HL-60/S4 treated with phorbol 12-myristate 13-acetate at 8.2 ng/mL for 4 days and 3 days (cell line): ENCODE measurements at regions not wholly inside any gene's neighbourhood (a gene's known extent, or its start where the extent isn't known, plus 50 kb on each side); places are given as distances from the start of the nearest gene placed in this dataset.
"Not testable (repeated sequence)": the region's sequence is repeated elsewhere in the genome, so short reads cannot be mapped to it uniquely, and the experiment has no call there.

ENCODE experiments used
- in situ Hi-C: fragments of 300-500 bp; cut with MboI; formaldehyde crosslinking; loops from 2 replicates; pipeline ENCODE4 v1.15.0; 2022; ENCODE audit warnings: low sequenced_read_pairs

- in situ Hi-C loops = no loop called here
These were observed 51.3 kb upstream of the SUB1 start for GRCh38 chr5:32534041-32534440.

GRCh38 chr5:32531885-32532520 lies 53.4 kb upstream of the SUB1 start:
- in situ Hi-C loops = no loop called here

DNA sequence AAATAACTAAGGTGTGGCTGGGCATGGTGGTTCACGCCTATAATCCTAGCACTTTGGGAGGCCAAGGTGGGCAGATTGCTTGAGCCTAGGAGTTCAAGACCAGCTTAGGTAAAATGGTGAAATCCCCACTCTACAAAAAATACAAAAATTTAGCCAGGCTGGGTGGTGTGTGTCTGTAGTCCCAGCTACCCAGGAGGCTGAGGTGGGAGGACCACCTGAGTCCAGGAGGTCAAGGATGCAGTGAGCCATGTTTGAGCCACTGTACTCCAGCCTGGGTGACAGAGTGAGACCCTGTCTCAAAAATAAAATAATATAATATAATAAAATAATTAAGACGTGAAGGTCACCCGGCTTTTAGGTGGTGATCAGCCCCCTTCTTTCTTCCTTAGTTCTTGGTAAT lies 58.0 kb upstream of the SUB1 start:
- in situ Hi-C loops = not testable (repeated sequence)

GRCh38 chr5:32526810-32527209 lies 58.5 kb upstream of the SUB1 start:
- in situ Hi-C loops = no loop called here

GRCh38 chr5:32523625-32524024 lies 61.7 kb upstream of the SUB1 start:
- in situ Hi-C loops = no loop called here

GRCh38 chr5:32522429-32523143 lies 62.8 kb upstream of the SUB1 start:
- in situ Hi-C loops = no loop called here

DNA sequence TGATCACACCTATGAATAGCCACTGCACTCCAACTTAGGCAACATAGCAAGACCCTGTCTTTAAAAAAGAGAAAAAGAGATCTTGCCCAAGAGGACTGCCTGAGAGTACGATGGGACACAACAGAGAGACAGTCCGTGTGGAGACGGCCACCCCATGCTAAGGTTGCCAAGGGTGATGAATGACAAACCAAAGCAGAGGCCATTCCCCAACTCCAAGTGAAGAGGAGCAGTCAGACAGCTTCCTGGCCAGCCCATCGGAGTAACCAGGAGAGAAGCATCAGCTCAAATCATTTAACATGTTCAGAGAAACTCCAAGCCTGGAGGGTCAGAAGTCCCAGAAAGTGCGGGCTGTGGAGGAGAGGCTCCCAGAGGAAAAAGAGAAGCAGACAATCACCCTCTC lies 63.9 kb upstream of the SUB1 start:
- in situ Hi-C loops = no loop called here

DNA sequence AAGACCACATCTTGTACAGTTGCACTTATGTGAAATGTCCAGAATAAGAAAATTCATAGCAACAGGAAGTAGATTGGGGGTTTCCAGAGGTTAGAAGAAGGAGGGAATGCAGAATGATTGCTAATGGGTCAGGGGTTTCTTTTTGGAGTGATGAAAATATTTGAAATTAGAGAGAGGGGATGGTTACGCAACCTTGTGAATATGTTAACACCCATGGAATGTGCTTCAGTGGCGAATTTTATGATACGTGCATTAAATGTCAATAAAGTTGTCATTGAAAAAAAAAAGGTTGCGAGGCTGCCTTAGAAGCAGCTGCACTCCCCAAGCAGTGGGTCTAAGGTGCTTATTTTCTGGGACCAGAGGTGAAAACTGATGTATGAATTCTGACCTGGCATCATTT lies 64.4 kb upstream of the SUB1 start:
- in situ Hi-C loops = no loop called here

DNA sequence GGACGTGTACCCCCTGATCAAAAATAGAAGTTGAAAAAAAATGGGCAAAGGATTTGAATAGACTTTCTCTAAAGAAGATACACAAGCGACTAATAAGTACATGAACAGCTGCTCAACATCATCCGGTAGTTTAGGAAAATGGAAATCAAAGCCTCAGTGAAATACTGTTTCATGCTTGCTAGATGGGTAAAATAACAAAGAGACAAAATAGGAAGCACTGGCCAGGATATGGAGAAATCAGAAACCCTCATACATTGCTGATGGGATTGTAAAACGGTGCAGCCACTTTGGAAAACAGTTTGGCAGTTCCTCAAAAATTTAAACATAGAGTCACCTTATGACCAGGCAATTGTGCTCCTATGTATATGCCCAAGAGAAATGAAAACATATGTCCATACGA lies 65.0 kb upstream of the SUB1 start:
- in situ Hi-C loops = no loop called here

DNA sequence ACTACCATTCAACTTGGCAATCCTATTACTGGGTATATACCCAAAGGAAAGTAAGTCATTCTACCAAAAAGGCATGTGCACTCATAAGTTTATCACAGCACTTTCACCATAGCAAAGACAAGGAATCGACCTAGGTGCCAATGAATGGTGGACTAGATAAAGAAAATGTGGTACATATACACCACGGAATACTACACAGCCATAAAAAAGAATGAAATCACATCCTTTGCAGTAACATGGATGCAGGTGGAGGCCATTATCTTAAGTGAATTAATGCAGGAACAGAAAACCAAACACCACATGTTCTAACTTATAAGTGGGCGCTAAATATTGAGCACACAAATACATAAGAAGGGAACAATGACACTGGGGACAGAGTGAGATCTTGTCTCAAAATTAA lies 65.8 kb upstream of the SUB1 start:
- in situ Hi-C loops = no loop called here

DNA sequence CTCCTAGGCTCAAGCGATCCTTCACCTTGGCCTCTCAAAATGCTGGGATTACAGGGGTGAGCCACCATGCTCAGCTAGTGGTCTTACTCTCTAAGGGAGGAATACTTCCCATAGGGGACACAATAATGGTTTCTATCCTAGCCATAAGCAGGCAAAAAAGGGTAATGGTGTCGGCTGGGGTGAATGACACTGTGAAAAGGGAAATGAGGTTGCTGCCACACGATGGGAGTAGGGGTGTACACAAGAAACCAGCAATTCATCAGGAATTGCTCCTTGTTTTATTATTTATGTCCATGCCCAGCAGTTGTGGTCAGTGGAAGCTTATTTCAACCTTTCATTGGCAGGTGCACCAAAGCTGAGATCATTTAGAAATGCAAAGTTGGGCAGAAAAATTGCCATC lies 70.3 kb upstream of the ZFR start:
- in situ Hi-C loops = no loop called here

- in situ Hi-C loops = no loop called here
These were observed 68.4 kb upstream of the ZFR start for GRCh38 chr5:32512926-32513325.

GRCh38 chr5:32511776-32512374 lies 67.3 kb upstream of the ZFR start:
- in situ Hi-C loops = no loop called here

GRCh38 chr5:32510860-32511259 lies 66.3 kb upstream of the ZFR start:
- in situ Hi-C loops = no loop called here

DNA sequence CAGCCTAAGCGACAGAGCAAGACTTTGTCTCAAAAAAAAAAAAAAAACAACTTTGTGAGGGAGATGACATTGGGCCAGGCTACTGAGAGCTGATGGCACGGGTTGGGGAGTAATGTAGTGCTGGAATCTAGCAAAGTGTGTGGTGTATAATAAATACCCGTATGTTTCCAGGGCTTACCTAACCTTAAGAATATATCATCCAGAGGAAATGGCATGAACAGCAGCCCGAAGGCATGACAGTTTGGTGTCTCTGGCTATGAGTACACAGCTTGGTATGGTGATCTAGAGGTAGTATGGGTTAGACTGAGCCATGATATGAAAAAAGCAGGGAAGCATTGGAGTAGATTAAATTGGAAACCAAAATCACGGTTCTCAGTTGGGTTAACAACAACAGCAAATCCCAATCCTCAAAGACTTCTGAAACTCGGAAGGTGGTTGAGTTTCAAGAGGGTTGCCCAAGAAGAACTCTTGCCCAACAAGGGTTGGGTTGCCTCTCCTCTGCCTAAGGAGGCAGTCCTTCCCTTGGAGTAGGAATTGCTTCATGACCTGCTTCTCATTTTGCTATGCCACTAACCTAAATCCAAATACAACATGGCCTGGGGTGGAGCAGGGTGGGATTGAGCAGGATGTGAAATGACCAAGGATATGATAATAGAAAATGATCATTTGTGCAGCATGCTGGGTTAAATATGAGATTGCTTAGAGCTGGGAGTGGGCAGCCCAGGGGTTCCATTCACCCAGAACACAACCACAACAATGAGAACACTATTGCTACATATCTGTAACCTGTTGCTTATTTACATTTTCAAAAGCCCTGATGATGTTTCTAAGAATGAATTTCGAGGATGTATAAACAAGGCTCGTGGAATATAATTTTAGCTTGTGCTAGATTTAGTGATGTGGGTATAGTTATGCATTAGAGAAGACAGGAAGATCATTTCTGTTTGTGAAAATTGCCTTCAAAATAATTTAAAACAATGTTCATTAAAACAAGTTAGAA lies 64.6 kb upstream of the ZFR start:
- in situ Hi-C loops = loop anchor here (10.0 kb wide), 1 partner anchor 76 kb away; the partner anchor contains the start of gene SUB1

DNA sequence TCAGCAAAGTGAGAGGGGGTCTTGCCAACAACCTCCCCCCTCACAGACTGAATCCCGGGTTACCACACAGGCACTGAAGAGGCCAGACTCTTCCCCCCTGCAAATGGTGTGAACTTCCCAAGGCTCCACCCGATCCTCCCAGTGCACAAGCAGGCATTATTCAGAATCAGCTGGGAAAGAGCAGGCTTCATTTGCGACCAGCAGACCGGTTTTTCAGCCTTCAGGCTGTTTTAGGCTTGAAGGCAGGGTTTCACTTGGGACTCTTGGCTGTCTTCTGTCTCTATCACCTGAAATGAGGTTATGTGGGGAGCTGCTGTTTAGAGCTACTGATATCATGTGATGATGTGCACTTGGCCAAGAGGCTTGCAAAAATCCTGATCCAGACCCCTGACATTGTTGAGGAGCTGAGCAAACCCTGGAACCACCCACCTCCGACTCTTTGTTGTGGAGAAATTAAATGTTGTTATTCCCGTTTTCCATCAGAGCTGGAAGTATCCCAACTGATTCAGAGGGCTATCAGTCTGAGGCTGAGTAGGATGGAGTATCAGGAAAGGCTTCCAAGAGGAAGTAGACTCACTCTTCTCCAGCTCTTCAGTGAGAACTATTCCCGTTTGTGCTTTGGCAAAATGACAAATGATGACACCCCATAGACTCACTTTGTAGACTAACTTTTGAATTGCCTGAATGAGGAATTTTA lies 63.3 kb upstream of the ZFR start:
- in situ Hi-C loops = loop anchor here (10.0 kb wide), 1 partner anchor 77 kb away; the partner anchor contains the start of gene SUB1

- in situ Hi-C loops = loop anchor here (10.0 kb wide), 1 partner anchor 78 kb away; the partner anchor contains the start of gene SUB1
These were observed 62.3 kb upstream of the ZFR start for GRCh38 chr5:32506799-32507198.

DNA sequence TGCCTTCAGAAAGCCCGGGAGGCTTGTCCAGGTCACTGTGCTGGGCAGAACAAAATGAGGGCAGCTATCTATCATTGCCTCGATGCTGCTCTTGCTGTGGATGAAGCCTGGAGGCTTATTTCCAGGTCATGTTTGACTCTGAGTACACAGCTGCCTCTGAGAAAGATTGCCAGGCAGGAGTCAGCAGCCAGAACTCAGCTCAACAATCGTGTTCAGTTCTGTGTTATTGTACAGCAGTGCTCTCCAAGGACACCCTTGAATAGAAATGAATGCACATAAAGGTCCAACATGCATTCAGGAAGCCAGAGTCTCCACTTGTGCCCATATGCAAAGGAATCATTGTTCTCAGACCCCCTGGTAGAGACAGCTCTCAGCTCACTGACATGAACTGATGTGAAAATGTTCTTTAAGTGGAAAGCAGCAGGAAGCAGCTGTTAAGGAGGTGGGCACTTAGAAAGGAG lies 61.7 kb upstream of the ZFR start:
- in situ Hi-C loops = loop anchor here (10.0 kb wide), 1 partner anchor 79 kb away; the partner anchor contains the start of gene SUB1

GRCh38 chr5:32505756-32506155 lies 61.2 kb upstream of the ZFR start:
- in situ Hi-C loops = loop anchor here (10.0 kb wide), 1 partner anchor 79 kb away; the partner anchor contains the start of gene SUB1
